ENCODE measurements at regions not wholly inside any gene's neighbourhood (a gene's known extent, or its start where the extent isn't known, plus 50 kb on each side); places are given as distances from the start of the nearest gene placed in this dataset.

GRCh38 chr3:519026-519425 lies 322.5 kb downstream of the CHL1 start:
- Histone ChIP-seq H3F3A (ENCODE audit: insufficient read depth) (no peaks in the 10 kb centered on the region), H2AFZ (no peak overlapping the region), H3K79me2 (ENCODE audit: insufficient read depth) (no peaks in the 10 kb centered on the region), H3K4me2 (ENCODE audit: unreplicated experiment) (no peak overlapping the region), H3K9ac (no peak overlapping the region), H3K27ac (no peak overlapping the region), H3K36me3 (ENCODE audit: low read depth) (no peaks in the 10 kb centered on the region), H3K4me1 (ENCODE audit: insufficient read depth) (peaks cover 1% of the 10 kb centered on the region), H3K9me3 (ENCODE audit: low read depth) (no peaks in the 10 kb centered on the region), H3K27me3 (replicated peaks; ENCODE audit: insufficient read depth) (no peaks in the 10 kb centered on the region), H3K9me2 (ENCODE audit: insufficient read depth) (no peaks in the 10 kb centered on the region), H4K20me1 (ENCODE audit: insufficient read depth) (no peaks in the 10 kb centered on the region), H3K4me3 (no peak overlapping the region)
- WGBS, 2 experiments (ENCODE audit: low coverage in 1 of 2, low lambda C conversion rate in 2 of 2, missing lambda C conversion rate in 2 of 2): 76 to 88% methylated on average over 3 of the region's 3 CpGs
- no peak for DNase-seq
- in situ Hi-C loops (cut with MboI): no loop called here
- TF ChIP-seq EZH2 (IDR thresholded peaks at IDR 0.05; ENCODE audit: insufficient read depth, poor library complexity, severe bottlenecking) (no peak), EZH2phosphoT487 (IDR thresholded peaks at IDR 0.05; ENCODE audit: insufficient read depth, low read depth) (no peak)

DNA sequence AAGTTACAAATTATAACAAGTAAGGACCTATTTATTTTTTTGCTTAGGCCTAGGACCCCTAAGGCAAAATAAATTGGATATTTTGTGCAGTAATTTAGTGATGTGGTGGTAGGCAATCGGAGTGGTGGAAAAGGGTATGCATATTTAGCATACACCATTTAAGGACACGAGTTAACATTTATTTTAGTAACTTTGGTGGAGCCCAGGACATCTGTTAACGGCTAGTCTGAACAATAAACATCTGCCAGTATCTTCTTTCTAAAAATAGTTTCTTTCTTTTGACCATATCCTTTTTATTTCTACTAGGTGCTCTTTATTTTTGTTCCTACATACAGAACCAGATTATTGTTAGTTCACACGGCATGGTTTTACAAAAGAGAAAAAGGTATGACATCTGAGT lies 326.3 kb downstream of the CHL1 start:
- 17 to 19% methylated on average over 4 of the region's 4 CpGs for WGBS, 2 experiments (ENCODE audit: low coverage in 1 of 2, low lambda C conversion rate in 2 of 2, missing lambda C conversion rate in 2 of 2)
- Histone ChIP-seq H3K79me2 (ENCODE audit: insufficient read depth) (no peaks in the 10 kb centered on the region), H3K9me3 (ENCODE audit: low read depth) (no peaks in the 10 kb centered on the region), H3K27me3 (replicated peaks; ENCODE audit: insufficient read depth) (no peaks in the 10 kb centered on the region), H4K20me1 (ENCODE audit: insufficient read depth) (no peaks in the 10 kb centered on the region), H3K36me3 (ENCODE audit: low read depth) (no peaks in the 10 kb centered on the region), H3K27ac (no peak overlapping the region), H2AFZ (no peak overlapping the region), H3K4me2 (ENCODE audit: unreplicated experiment) (no peak overlapping the region), H3K4me1 (ENCODE audit: insufficient read depth) (no peaks in the 10 kb centered on the region), H3F3A (ENCODE audit: insufficient read depth) (no peaks in the 10 kb centered on the region), H3K9ac (no peak overlapping the region), H3K9me2 (ENCODE audit: insufficient read depth) (no peaks in the 10 kb centered on the region; the same call in 1 of the 2 replicates), H3K4me3 (no peak overlapping the region)
- in situ Hi-C loops (cut with MboI): no loop called here
- TF ChIP-seq EZH2 (IDR thresholded peaks at IDR 0.05; ENCODE audit: insufficient read depth, poor library complexity, severe bottlenecking): no peak
- no peak for TF ChIP-seq EZH2phosphoT487 (IDR thresholded peaks at IDR 0.05; ENCODE audit: insufficient read depth, low read depth)
- no peak for DNase-seq

GRCh38 chr3:525415-525814 lies 328.9 kb downstream of the CHL1 start:
- Histone ChIP-seq H3F3A (ENCODE audit: insufficient read depth) (no peaks in the 10 kb centered on the region), H3K9me3 (ENCODE audit: low read depth) (no peaks in the 10 kb centered on the region), H3K79me2 (ENCODE audit: insufficient read depth) (no peaks in the 10 kb centered on the region), H3K9me2 (ENCODE audit: insufficient read depth) (no peaks in the 10 kb centered on the region; the same call in 1 of the 2 replicates), H3K4me2 (ENCODE audit: unreplicated experiment) (no peak overlapping the region), H3K36me3 (ENCODE audit: low read depth) (no peaks in the 10 kb centered on the region), H2AFZ (no peak overlapping the region), H3K9ac (no peak overlapping the region), H3K4me3 (no peak overlapping the region), H3K4me1 (ENCODE audit: insufficient read depth) (no peaks in the 10 kb centered on the region), H3K27ac (no peak overlapping the region), H4K20me1 (ENCODE audit: insufficient read depth) (no peaks in the 10 kb centered on the region), H3K27me3 (replicated peaks; ENCODE audit: insufficient read depth) (no peaks in the 10 kb centered on the region)
- in situ Hi-C loops (cut with MboI): no loop called here
- no peak for DNase-seq
- TF ChIP-seq EZH2 (IDR thresholded peaks at IDR 0.05; ENCODE audit: insufficient read depth, poor library complexity, severe bottlenecking) (no peak), EZH2phosphoT487 (IDR thresholded peaks at IDR 0.05; ENCODE audit: insufficient read depth, low read depth) (no peak)
- 21 to 22% methylated on average over 3 of the region's 3 CpGs for WGBS, 2 experiments (ENCODE audit: low coverage in 1 of 2, low lambda C conversion rate in 2 of 2, missing lambda C conversion rate in 2 of 2)

- no peaks in the 10 kb centered on the region for H3K9me3 ChIP-seq (ENCODE audit: low read depth)
- H3K27me3 ChIP-seq (replicated peaks; ENCODE audit: insufficient read depth): no peaks in the 10 kb centered on the region
- no peaks in the 10 kb centered on the region for H3K4me1 ChIP-seq (ENCODE audit: insufficient read depth)
- no peak for TF ChIP-seq EZH2phosphoT487 (IDR thresholded peaks at IDR 0.05; ENCODE audit: insufficient read depth, low read depth)
- no peak for TF ChIP-seq EZH2 (IDR thresholded peaks at IDR 0.05; ENCODE audit: insufficient read depth, poor library complexity, severe bottlenecking)
- H3K36me3 ChIP-seq (ENCODE audit: low read depth): no peaks in the 10 kb centered on the region
- peak overlapping the region; percentile 43 for H3K4me2 ChIP-seq (ENCODE audit: unreplicated experiment)
- H2AFZ ChIP-seq: peak overlapping the region; percentile 82
- peak overlapping the region; percentile 76 for H3K9ac ChIP-seq
- H3F3A ChIP-seq (ENCODE audit: insufficient read depth): no peaks in the 10 kb centered on the region
- no peaks in the 10 kb centered on the region for H4K20me1 ChIP-seq (ENCODE audit: insufficient read depth)
- 13 to 21% methylated on average over 41 to 51 of the region's 51 CpGs for WGBS, 2 experiments (ENCODE audit: low coverage in 1 of 2, low lambda C conversion rate in 2 of 2, missing lambda C conversion rate in 2 of 2)
- no peaks in the 10 kb centered on the region for H3K79me2 ChIP-seq (ENCODE audit: insufficient read depth)
- in situ Hi-C loops (cut with MboI): no loop called here
- DNase-seq: peak; percentile 70
- peak overlapping the region; percentile 74 for H3K4me3 ChIP-seq
- H3K9me2 ChIP-seq (ENCODE audit: insufficient read depth): no peaks in the 10 kb centered on the region
- H3K27ac ChIP-seq: no peak overlapping the region
Observed at GRCh38 chr3:535566-536416, 339.2 kb downstream of the CHL1 start.
